Limb (tissue), 2 donors: ENCODE measurements at regions not wholly inside any gene's neighbourhood (a gene's known extent, or its start where the extent isn't known, plus 50 kb on each side); places are given as distances from the start of the nearest gene placed in this dataset.

Source experiments
- DNase-seq, 2 donors: peaks; one replicate each; pipeline ENCODE4 v3.0.0-alpha.2; 2016; ENCODE audit errors: extremely low spot score in 2 of 2

DNA sequence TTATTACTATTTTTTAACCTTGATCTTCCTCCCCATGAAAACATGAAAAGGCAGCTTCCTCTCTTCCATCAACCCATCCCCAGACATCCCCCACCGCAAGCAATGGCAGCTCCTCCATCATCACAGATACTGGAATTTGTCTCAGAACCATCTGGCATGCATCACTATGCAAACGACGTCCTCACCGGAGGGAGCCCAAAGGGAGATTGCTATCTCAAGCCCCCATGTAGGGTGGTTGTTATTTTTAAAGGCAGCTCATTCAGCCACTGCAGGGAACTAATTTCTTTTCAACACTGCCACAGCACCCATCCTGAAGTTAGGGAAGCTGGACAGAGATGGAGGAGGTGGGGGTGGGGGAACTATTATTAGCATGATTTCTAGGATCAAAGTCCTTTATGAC lies 222.5 kb downstream of the FOXL1 start:
- DNase-seq: no peak

DNA sequence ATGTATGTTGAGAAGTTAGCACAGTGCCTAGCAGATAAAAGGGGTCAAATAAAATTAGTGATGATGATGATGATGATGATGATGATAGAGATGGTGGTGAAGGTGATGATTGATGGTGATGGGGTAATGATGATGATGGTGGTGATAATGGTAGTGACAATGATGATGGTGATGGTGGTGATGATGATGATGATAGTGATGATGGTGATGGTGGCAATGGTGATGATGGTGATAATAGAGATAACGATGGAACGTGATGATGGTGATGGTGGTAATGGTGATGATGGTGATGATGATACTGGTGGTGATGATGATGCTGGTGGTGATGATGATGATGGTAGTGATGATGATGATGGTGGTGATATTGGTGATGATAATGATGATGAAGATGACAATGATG lies 223.7 kb downstream of the FOXL1 start:
- DNase-seq: no peak

- DNase-seq: no peak
Measured at GRCh38 chr16:86805188-86805587, 226.8 kb downstream of the FOXL1 start.

GRCh38 chr16:86806181-86806837 lies 228.0 kb downstream of the FOXL1 start:
- DNase-seq: no peak

DNA sequence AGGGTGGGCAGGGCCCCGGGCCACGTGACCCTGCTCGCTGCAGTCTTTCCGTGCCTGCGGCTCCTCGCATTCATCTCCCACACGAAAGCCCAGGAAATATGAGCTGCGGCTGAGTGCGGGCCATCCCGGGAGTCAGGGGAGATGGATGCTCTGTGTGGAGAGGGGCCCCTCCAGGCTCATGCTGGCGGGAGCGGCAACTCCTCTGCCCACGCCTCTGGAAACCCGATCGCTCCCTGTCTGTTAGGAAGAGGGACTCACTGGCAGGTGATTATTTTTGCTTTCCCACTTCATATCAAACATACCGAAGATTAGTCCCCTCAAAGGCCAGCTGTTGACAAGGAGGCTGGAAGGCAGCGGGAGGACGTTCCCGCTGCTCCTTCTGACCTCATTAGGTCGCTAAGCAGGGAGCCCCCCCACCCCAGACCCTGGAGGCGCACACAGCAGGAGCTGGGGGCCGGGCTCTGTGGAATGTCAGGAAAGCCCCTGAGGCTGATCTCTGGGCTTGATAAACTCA lies 228.5 kb downstream of the FOXL1 start:
- DNase-seq: no peak

- DNase-seq: no peak
Measured at GRCh38 chr16:86808863-86809444, 230.6 kb downstream of the FOXL1 start.

- no peak for DNase-seq
Measured at GRCh38 chr16:86809458-86809955, 231.2 kb downstream of the FOXL1 start.

DNA sequence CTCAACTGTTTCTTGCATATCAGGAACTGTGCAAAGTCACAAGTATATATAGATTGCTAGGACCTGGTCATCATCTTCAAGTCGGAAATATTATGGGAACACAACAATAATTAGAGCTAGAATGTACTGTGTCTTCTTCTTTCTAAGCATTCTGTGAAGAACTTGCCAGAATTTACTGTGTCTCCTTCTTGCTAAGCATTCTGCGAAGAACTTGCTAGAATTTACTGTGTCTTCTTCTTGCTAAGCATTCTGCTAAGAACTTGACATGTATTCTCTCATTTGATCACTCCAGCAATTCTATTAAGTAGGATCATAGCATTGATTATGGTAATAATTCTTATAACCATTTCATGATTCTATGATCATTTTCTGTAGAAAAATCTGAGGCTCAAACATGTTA lies 231.7 kb downstream of the FOXL1 start:
- DNase-seq: no peak

GRCh38 chr16:86812363-86812970 lies 234.1 kb downstream of the FOXL1 start:
- DNase-seq: no peak

DNA sequence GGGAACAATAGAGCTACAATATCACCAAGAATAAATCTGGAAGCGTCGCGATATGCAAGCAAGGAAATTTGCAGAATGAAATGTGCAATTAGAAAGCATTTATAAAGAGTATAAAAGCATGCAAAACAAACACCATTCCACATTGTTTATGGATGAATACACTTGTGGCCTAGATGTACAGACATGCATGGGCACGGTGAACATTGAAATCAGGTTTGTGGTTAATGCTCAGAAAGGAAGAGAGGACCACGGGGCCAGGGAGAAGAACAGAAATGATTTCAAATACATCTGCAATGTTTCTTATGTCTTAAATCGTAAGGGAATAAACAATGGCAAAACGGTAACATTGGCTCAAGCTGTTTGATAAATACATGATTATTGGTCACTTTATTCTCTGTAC lies 235.9 kb downstream of the FOXL1 start:
- DNase-seq: no peak

DNA sequence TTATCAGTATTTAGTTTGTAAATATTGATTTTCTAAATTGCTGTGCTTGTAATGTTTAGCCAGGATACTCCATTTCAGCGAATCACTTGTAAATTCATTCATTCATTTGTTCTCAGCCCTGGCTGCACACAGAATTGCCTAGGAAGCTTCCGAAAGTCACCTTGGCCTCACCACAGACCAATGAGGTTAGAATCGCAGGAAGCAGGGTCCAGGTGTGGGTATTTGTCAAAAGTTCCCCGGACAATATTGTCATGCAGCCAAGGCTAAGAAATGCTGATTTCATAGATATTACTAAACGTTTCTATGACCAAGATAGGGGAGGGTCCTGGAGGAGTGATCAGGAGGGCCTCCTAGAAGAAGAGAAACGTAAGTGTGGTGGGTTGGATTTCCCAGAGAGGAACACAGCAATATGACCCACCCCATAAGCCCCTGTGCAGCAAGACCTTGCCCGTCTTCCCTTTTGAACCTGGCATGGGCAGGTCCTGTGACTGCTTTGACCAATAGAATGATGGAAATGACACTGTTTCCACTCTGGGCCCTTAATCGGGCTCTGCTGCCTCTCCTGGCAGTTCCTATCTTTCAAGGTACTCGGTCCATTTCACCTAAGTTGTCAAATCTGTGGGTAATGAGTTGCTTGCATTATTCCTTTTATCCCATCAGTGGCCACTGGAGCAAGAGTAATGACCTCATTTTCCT lies 238.7 kb downstream of the FOXL1 start:
- DNase-seq: no peak

- DNase-seq: no peak
Measured at GRCh38 chr16:86818671-86819532, 240.6 kb downstream of the FOXL1 start.

DNA sequence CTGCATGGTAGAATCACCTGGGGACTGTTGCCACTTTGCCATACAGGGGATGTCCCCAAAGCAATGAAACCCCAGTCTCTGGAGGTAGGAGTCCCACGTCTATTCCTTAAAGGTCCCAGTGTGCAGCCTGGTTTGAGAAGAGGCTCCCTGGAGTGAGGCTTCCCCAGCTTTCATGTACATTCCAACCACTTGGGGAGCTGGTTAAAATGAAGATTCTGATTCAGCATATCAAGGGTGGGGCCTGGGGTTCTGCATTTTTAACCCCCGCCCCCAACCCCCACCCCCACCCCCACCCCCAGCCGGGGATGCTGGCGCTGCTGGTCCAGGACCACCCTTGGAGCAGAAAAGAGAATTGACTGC lies 241.2 kb downstream of the FOXL1 start:
- no peak for DNase-seq

DNA sequence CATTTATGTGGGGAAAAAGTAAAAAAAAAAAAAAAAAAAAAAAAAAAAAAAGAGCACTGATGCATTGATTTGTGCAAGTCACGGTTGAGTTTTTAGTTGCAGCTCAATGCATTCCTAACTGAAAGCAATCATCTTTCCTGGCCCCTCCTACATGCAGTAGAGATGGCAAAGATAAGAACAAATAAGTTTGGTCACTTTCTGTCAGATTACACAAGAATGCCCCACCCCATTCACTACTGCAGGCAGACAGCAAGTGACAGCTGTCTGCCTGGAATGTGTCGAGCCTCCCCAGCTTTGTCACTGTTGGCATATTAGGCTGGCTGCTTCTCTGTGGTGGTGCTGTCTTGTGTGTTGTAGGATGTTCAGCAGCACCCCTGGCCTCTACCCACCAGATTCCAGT lies 243.5 kb downstream of the FOXL1 start:
- DNase-seq: no peak

GRCh38 chr16:86823125-86823524 lies 244.8 kb downstream of the FOXL1 start:
- DNase-seq: no peak

- DNase-seq: no peak
Measured at GRCh38 chr16:86823888-86824671, 245.7 kb downstream of the FOXL1 start.

- DNase-seq: no peak
Measured at GRCh38 chr16:86824751-86825296, 246.5 kb downstream of the FOXL1 start.

DNA sequence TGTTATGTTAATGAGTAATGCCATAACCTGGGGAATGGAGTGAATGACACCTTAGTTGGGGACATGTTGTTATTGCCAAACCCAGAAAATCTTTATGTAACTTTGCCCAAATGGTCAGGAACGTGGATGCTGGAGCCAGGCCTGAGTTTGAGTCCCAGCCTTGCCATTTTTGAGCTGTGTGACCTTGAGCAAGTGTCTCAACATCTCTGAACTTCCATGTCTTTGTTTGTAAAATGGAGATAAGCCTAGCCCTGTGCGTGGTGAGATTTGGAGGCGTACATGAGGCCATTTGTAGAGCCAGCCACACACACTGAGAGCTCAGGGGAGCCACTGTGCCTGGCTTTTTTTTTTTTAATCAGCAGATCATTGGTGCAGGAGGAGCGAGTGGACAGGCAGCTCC lies 247.3 kb downstream of the FOXL1 start:
- no peak for DNase-seq

- no peak for DNase-seq
Measured at GRCh38 chr16:86826941-86827340, 248.6 kb downstream of the FOXL1 start.

- DNase-seq: no peak
Measured at GRCh38 chr16:86827521-86827920, 249.2 kb downstream of the FOXL1 start.
